Testis (tissue), 2 donors: ENCODE measurements at regions not wholly inside any gene's neighbourhood (a gene's known extent, or its start where the extent isn't known, plus 50 kb on each side); places are given as distances from the start of the nearest gene placed in this dataset.

Experiments used
- DNase-seq: peaks from one replicate; pipeline ENCODE4 v3.0.0-alpha.2; 2019
- H3K27ac ChIP-seq, 2 donors: fragments of 200-600 bp; sonication (generic); one replicate each; pipeline ENCODE4 v1.5.1; 2019
- H3K27me3 ChIP-seq: fragments of 200-600 bp; sonication (generic); one replicate; pipeline ENCODE4 v1.5.1; 2019
- H3K36me3 ChIP-seq: fragments of 200-600 bp; sonication (generic); one replicate; pipeline ENCODE4 v1.5.1; 2017; ENCODE audit warnings: low read depth; ENCODE audit errors: missing control alignments
- H3K4me1 ChIP-seq: fragments of 200-600 bp; sonication (generic); one replicate; pipeline ENCODE4 v1.5.1; 2019
- H3K4me3 ChIP-seq, 2 donors: fragments of 200-600 bp; sonication (generic); one replicate each; pipeline ENCODE4 v1.5.1; 2017 to 2019
- H3K9me3 ChIP-seq: fragments of 200-600 bp; sonication (generic); one replicate; pipeline ENCODE4 v1.5.1; 2017
- POLR2A ChIP-seq: fragments of 450-650 bp; IDR thresholded peaks from one replicate; pipeline ENCODE4 v1.6.1; 2017; ENCODE audit warnings: antibody characterized with exemption, mild to moderate bottlenecking, moderate library complexity
- WGBS, 2 donors: methylation state at CpG; one replicate each; pipeline ENCODE4 v1.1.5; 2018; 5-methylcytosine and 5-hydroxymethylcytosine counted together
- intact Hi-C: fragments of 100-400 bp; cut with DNase I; formaldehyde crosslinking; loops from one replicate; pipeline ENCODE4 v1.15.1; 2023; ENCODE audit warnings: low total_unique reads
- TF ChIP-seq, protein P1 (sequence below), 3 experiments: fragments of 450-650 bp in 2 of 3; fragments of 200-600 bp in 1 of 3; sonication (generic) in 1 of 3; IDR thresholded peaks; one replicate each; pipeline ENCODE4 v1.5.1; 2016 to 2019; ENCODE audit warnings: antibody characterized with exemption in 3 of 3, mild to moderate bottlenecking in 2 of 3, moderate library complexity in 1 of 3

DNA sequence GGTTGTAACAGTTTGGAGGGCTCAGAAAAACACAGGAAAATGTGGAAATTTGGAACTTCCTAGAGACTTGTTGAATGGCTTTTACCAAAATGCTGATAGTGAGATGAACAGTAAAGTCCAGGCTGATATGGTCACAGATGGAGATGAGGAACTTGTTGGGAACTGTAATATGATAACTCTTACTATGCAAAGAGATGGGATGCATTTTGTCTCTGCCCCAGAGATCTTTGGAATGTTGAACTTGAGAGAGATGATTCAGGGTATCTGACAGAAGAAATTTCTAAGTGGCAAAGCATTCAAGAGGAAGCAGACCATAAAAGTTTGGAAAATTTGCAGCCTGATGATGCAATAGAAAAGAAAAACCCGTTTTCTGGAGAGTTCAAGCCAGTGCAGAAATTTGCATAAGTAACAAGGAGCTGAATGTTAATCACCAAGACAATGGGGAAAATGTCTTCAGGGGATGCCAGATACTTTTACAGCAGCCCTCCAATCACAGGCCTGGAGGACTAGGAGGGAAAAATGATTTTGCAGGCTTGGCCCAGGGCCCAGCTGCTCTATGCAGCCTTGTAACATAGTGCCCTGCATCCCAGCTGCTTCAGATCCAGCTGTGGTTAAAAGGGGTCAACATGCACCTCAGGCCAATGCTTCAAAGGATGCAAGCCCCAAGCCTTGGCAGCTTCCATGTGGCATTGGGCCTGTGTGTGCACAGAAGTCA lies 572.7 kb upstream of the ATP2B1 start:
- H3K4me3 ChIP-seq = no peak overlapping the region
- no peaks in the 10 kb centered on the region for H3K4me1 ChIP-seq
- no peaks in the 10 kb centered on the region for H3K36me3 ChIP-seq
- H3K9me3 ChIP-seq = no peaks in the 10 kb centered on the region
- 60 to 89% methylated on average over 1 of the region's 1 CpG for WGBS, 2 donors
- H3K27me3 ChIP-seq = no peaks in the 10 kb centered on the region
- DNase-seq = no peak
- TF ChIP-seq, protein P1, sequence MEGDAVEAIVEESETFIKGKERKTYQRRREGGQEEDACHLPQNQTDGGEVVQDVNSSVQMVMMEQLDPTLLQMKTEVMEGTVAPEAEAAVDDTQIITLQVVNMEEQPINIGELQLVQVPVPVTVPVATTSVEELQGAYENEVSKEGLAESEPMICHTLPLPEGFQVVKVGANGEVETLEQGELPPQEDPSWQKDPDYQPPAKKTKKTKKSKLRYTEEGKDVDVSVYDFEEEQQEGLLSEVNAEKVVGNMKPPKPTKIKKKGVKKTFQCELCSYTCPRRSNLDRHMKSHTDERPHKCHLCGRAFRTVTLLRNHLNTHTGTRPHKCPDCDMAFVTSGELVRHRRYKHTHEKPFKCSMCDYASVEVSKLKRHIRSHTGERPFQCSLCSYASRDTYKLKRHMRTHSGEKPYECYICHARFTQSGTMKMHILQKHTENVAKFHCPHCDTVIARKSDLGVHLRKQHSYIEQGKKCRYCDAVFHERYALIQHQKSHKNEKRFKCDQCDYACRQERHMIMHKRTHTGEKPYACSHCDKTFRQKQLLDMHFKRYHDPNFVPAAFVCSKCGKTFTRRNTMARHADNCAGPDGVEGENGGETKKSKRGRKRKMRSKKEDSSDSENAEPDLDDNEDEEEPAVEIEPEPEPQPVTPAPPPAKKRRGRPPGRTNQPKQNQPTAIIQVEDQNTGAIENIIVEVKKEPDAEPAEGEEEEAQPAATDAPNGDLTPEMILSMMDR (IDR thresholded peaks at IDR 0.05) = no peak
- TF ChIP-seq POLR2A = no peak
- no peak overlapping the region for H3K27ac ChIP-seq
- intact Hi-C loops = no loop called here

DNA sequence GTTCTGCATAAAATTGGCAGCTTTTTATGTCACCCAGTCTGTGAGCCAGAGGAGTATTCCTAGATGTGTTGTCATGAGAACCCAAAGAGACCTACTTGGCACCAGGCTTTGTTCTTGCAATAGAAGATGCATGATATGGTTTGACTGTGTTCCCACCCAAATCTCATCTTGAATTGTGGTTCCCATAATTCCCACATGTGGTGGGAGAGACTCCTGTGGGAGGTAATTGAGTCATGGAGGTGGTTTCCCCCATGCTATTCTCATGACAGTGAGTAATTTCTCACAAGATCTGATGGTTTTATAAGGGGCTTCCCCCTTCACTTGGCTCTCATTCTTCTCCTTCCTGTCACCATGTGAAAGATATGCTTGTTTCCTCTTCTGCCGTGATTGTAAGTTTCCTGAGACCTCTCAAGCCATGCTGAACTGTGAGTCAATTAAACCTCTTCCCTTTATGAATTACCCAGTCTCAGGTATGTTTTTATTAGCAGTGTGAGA lies 572.0 kb upstream of the ATP2B1 start:
- Histone ChIP-seq H3K27ac (no peak overlapping the region), H3K36me3 (no peaks in the 10 kb centered on the region), H3K9me3 (no peaks in the 10 kb centered on the region), H3K4me1 (no peaks in the 10 kb centered on the region), H3K4me3 (no peak overlapping the region), H3K27me3 (no peaks in the 10 kb centered on the region)
- intact Hi-C loops = no loop called here
- WGBS, 2 donors = 62 to 79% methylated on average over 1 of the region's 1 CpG
- TF ChIP-seq, protein P1 (IDR thresholded peaks at IDR 0.05) = no peak
- TF ChIP-seq POLR2A = no peak
- no peak for DNase-seq

DNA sequence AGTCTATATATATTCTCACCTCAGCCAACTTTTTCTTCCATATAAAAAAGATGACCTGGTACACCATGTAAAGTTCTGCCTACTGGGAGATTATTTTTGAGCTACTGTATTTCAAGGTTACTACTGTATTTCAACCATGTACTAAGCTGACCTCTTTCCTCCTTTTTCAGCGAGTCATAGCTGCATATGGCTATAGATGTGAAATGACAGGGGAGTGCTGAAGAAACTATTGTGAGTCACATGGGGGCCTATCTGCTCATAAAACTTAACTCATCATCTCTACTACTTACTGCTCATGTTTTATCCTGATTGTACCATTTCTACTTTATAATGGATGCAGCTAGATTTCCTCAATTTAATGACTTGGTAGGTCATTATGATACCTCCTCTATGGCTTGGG lies 571.4 kb upstream of the ATP2B1 start:
- 70 to 81% methylated on average over 1 of the region's 1 CpG for WGBS, 2 donors
- Histone ChIP-seq H3K9me3 (no peaks in the 10 kb centered on the region), H3K36me3 (no peaks in the 10 kb centered on the region), H3K27ac (no peak overlapping the region), H3K4me3 (no peak overlapping the region), H3K4me1 (no peaks in the 10 kb centered on the region), H3K27me3 (no peaks in the 10 kb centered on the region)
- TF ChIP-seq, protein P1 (IDR thresholded peaks at IDR 0.05) = no peak
- no peak for TF ChIP-seq POLR2A
- DNase-seq = no peak
- intact Hi-C loops = no loop called here

DNA sequence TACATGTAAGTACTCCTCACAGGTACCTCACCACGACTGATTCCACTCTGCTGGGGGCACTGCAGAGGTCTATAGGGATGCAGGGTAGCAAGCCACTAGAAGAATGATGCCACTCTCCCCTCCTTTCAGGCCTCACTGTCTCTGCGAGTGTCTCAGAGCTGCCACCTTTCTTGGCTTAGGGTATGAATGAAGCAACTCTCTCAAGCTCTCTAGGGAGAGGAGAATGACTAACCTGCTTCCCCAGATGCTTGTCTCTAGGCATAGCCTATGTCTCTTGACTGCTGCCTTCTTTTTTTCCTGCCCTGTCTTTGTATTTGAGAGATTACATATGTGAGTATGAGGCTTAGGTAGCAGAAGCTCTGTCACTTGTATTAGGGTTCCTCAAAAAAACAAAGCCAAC lies 566.5 kb upstream of the ATP2B1 start:
- no peak overlapping the region for H3K27ac ChIP-seq
- no peak for DNase-seq
- H3K36me3 ChIP-seq = no peaks in the 10 kb centered on the region
- 82 to 92% methylated on average over 2 of the region's 2 CpGs for WGBS, 2 donors
- no peaks in the 10 kb centered on the region for H3K27me3 ChIP-seq
- no peaks in the 10 kb centered on the region for H3K9me3 ChIP-seq
- intact Hi-C loops = no loop called here
- no peak overlapping the region for H3K4me3 ChIP-seq
- no peak for TF ChIP-seq POLR2A
- TF ChIP-seq, protein P1 (IDR thresholded peaks at IDR 0.05) = no peak
- no peaks in the 10 kb centered on the region for H3K4me1 ChIP-seq

DNA sequence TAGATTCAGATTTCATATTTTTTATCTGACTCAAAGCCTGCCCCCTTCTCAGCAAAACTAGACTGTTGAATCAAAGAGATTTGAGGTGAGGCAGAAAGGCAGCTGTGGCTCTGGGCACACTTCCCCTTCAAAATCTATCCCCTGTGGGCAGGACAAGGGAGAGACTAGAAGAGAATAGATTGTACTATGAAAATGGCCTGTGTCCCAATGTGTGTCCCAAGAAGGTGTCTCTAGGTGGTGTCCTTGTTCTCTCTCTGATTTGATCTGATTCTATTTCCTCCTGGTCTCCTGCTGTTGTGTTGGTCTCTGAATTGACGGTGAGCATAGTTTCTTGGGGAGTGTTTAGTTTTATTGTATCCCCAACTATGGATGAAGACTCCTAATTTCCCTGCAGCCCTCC lies 565.8 kb upstream of the ATP2B1 start:
- intact Hi-C loops = no loop called here
- no peak for TF ChIP-seq POLR2A
- TF ChIP-seq, protein P1 (IDR thresholded peaks at IDR 0.05) = no peak
- Histone ChIP-seq H3K4me1 (no peaks in the 10 kb centered on the region), H3K36me3 (no peaks in the 10 kb centered on the region), H3K27ac (no peak overlapping the region), H3K27me3 (no peaks in the 10 kb centered on the region), H3K9me3 (no peaks in the 10 kb centered on the region), H3K4me3 (no peak overlapping the region)
- DNase-seq = no peak
- 91% methylated on average over 1 of the region's 1 CpG for WGBS, 2 donors
